Right cardiac atrium (tissue), 5 donors: ENCODE measurements at regions not wholly inside any gene's neighbourhood (a gene's known extent, or its start where the extent isn't known, plus 50 kb on each side); places are given as distances from the start of the nearest gene placed in this dataset.
A peak's percentile ranks its signal among the peaks of the same experiment; 100 is the strongest.

ENCODE experiments used
- ATAC-seq, 2 donors: fragments of 200-7000 bp; cut with Tn5 transposase; one replicate each; pipeline versions ENCODE4 v1.8.0 to v1.9.1; 2020; ENCODE audit warnings: moderate library complexity in 2 of 2, mild to moderate bottlenecking in 1 of 2
- DNase-seq, 3 donors: peaks; one replicate each; pipeline ENCODE4 v3.0.0-alpha.2; 2020
- H3K27ac ChIP-seq: one replicate; pipeline ENCODE4 v1.5.1; 2013; ENCODE audit warnings: mild to moderate bottlenecking, low read length, control low read depth, moderate library complexity
- H3K27me3 ChIP-seq: one replicate; pipeline ENCODE4 v1.6.1; 2013; ENCODE audit not compliant: control insufficient read depth, insufficient read depth
- H3K4me1 ChIP-seq: one replicate; pipeline ENCODE4 v1.6.1; 2013; ENCODE audit warnings: low read length; ENCODE audit not compliant: control insufficient read depth, insufficient read depth
- H3K4me3 ChIP-seq: one replicate; pipeline ENCODE4 v1.5.1; 2013; ENCODE audit warnings: low read length, control low read depth
- H3K9me3 ChIP-seq: one replicate; pipeline ENCODE4 v1.6.1; 2013; ENCODE audit warnings: low read length; ENCODE audit not compliant: control insufficient read depth
- WGBS: extraction: QIAGEN DNeasy Blood & Tissue Kit; methylation state at CpG from one replicate; pipeline ENCODE4 v1.1.7; 2013; 5-methylcytosine and 5-hydroxymethylcytosine counted together
- intact Hi-C, 4 donors: fragments of 100-400 bp; cut with DNase I; formaldehyde crosslinking; loops; one replicate each; pipeline versions ENCODE4 v1.11.0 to v1.14.0; 2022 to 2023
- donor health status: healthy with polysubstance abuse.
- donor health status: DM: no; HTN: yes; CAD: no.
- donor health status: DM: no; HTN: no; CAD: no.
- donor health status: DM: no; HTN: yes; CAD: no; lungs with severe emphysema.
- donor health status: DM: yes; HTN: yes; CAD: no.

DNA sequence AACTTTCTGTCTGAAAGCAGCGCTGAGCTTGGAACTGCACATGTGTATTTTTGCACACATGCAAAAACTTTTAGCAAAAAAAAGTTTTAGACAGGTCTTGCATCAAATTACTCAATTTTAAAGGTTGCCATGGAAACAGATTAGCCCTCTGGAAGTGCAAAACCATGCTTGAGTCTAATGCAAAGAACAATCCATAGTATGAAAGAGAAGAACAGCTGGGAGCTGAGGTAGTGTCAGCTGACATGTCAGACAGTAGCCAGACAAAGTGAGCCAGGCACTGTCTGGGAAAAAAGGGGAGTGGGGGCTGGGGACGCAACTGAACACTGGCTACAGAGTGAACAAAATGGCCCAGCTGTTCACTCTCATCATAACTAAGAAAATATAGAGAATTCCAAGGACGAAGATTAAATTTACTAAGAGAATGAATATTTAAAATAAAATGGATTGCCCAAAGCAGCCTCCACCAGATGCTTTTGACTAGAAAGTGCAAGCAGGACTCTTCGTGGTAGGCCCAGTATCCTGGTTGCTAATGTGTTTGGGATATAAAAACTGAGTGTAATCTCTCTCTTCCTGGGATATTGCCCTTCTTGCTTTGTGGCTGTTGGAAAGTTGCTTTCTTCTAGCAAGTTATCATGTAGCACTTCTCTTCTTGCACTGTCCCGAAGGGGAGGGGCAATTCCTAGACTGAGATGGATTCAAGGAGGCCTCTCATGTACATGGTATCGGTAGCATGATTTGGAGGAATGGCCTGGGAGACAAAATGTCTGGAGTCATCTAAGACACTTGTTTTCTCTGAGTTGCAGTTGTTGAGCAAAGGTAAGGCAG is 434.1 kb upstream of the FAT3 start:
- DNase-seq, result no peak
- intact Hi-C loops, result no loop called here
- H3K4me1 ChIP-seq, result no peaks in the 10 kb centered on the region
- no peak overlapping the region for H3K27ac ChIP-seq
- H3K9me3 ChIP-seq, result no peaks in the 10 kb centered on the region
- no peak overlapping the region for H3K4me3 ChIP-seq
- 63% methylated on average over 6 of the region's 6 CpGs for WGBS
- no peak for ATAC-seq
- H3K27me3 ChIP-seq, result no peaks in the 10 kb centered on the region

DNA sequence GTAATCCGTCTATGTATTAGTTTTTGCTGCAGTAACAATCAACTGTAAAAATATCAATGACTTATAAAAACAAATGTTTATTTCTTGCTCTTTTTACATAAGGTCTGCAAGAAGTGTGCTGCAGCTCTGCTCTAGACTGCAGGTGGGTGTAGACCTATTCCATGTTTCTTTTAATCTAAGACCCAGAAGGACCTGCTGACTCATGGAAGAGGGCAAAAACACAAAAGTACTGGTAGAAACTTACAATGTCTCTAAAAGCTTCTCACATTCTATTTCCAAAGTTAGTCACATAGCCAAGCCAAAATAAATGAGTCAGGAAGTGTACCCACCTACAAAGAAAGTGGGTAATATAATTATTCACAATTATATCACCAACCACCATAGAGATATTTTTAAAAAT is 435.9 kb upstream of the FAT3 start:
- no peak overlapping the region for H3K27ac ChIP-seq
- H3K4me3 ChIP-seq, result no peak overlapping the region
- DNase-seq (no peak), ATAC-seq (no peak)
- no peaks in the 10 kb centered on the region for H3K9me3 ChIP-seq
- no peaks in the 10 kb centered on the region for H3K27me3 ChIP-seq
- intact Hi-C loops, result no loop called here
- no peaks in the 10 kb centered on the region for H3K4me1 ChIP-seq
- WGBS, result 87% methylated on average over 1 of the region's 1 CpG

DNA sequence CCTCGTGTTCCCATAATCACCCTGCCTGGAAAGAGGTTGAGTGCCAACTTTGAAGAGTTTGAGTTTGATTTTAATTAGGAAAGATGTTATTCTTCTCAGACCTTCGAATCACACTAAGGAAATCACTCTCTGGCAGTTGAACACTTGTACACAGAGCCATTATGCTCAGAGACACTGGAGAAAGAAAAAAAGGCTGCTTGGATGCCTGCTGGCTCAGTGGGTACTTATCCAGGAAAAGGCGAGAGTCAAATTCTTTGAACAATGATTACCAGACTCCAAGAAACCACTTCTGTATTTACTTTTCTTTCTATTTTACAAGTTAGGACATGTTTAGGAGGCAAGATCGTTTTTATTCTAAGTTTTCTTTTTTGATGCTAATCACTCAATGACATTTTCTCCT is 438.5 kb upstream of the FAT3 start:
- no peak overlapping the region for H3K27ac ChIP-seq
- H3K4me3 ChIP-seq, result no peak overlapping the region
- H3K4me1 ChIP-seq, result no peaks in the 10 kb centered on the region
- no peaks in the 10 kb centered on the region for H3K27me3 ChIP-seq
- ATAC-seq, result no peak
- 54% methylated on average over 4 of the region's 4 CpGs for WGBS
- intact Hi-C loops, result no loop called here
- DNase-seq, result no peak
- H3K9me3 ChIP-seq, result no peaks in the 10 kb centered on the region

GRCh38 chr11:91783173-91783572 is 441.4 kb upstream of the FAT3 start:
- DNase-seq (no peak), ATAC-seq (no peak)
- H3K4me1 ChIP-seq, result no peaks in the 10 kb centered on the region
- no peak overlapping the region for H3K4me3 ChIP-seq
- H3K9me3 ChIP-seq, result no peaks in the 10 kb centered on the region
- WGBS, result 91% methylated on average over 2 of the region's 2 CpGs
- intact Hi-C loops, result no loop called here
- no peak overlapping the region for H3K27ac ChIP-seq
- no peaks in the 10 kb centered on the region for H3K27me3 ChIP-seq

- Histone ChIP-seq H3K27me3 (no peaks in the 10 kb centered on the region), H3K9me3 (no peaks in the 10 kb centered on the region), H3K4me1 (no peaks in the 10 kb centered on the region), H3K27ac (no peak overlapping the region), H3K4me3 (no peak overlapping the region)
- WGBS, result 65% methylated on average over 2 of the region's 2 CpGs
- no peak for ATAC-seq
- intact Hi-C loops, result no loop called here
- DNase-seq, result no peak
These were observed 445.9 kb upstream of the FAT3 start for GRCh38 chr11:91778758-91779157.

- H3K9me3 ChIP-seq, result no peaks in the 10 kb centered on the region
- H3K4me1 ChIP-seq, result no peaks in the 10 kb centered on the region
- no peaks in the 10 kb centered on the region for H3K27me3 ChIP-seq
- intact Hi-C loops, result no loop called here
- peak; percentile 29 to 67 (median 58) for DNase-seq
- H3K27ac ChIP-seq, result no peak overlapping the region
- WGBS, result 15% methylated on average over 2 of the region's 2 CpGs
- peak in 1 of 2 donors; percentile 81 for ATAC-seq
- H3K4me3 ChIP-seq, result no peak overlapping the region
These were observed 448.0 kb upstream of the FAT3 start for GRCh38 chr11:91776655-91777054.

GRCh38 chr11:91773090-91773489 is 451.5 kb upstream of the FAT3 start:
- intact Hi-C loops, result no loop called here

GRCh38 chr11:91771961-91772360 is 452.7 kb upstream of the FAT3 start:
- no peak for ATAC-seq
- Histone ChIP-seq H3K27me3 (no peaks in the 10 kb centered on the region), H3K27ac (no peak overlapping the region), H3K4me1 (no peaks in the 10 kb centered on the region), H3K4me3 (no peak overlapping the region), H3K9me3 (no peaks in the 10 kb centered on the region)
- intact Hi-C loops, result no loop called here
- WGBS, result 80% methylated on average over 1 of the region's 1 CpG
- DNase-seq, result no peak

More at GRCh38 chr11:91773090-91773489, 451.5 kb upstream of the FAT3 start:
- Histone ChIP-seq H3K27ac (no peak overlapping the region), H3K4me1 (no peaks in the 10 kb centered on the region), H3K27me3 (no peaks in the 10 kb centered on the region), H3K9me3 (no peaks in the 10 kb centered on the region), H3K4me3 (no peak overlapping the region)
- WGBS, result 89% methylated on average over 2 of the region's 2 CpGs
- DNase-seq, result no peak
- ATAC-seq, result no peak

DNA sequence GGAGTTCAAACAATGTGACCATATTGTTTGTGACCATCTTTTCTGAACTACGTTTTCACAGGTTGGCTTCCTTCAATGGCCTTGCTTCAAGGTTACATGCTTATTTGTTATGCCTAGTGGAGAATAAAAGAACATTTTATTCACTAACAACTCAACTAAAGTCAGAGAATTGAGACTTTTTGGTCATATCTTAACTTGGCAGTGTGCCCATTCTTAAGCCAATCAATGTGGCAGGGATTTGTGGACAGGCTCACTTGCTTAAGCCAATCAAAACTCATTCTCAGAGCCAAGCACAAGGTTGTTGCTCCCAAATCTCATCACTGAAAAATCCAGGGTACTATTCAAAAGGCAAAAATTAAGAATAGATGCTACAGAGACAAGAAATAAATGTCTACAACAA is 455.8 kb upstream of the FAT3 start:
- DNase-seq, result no peak
- Histone ChIP-seq H3K4me3 (no peak overlapping the region), H3K27me3 (no peaks in the 10 kb centered on the region), H3K4me1 (no peaks in the 10 kb centered on the region), H3K9me3 (no peaks in the 10 kb centered on the region), H3K27ac (no peak overlapping the region)
- ATAC-seq, result no peak
- WGBS, result 64% methylated on average over 1 of the region's 1 CpG
- intact Hi-C loops, result no loop called here

- H3K27me3 ChIP-seq, result no peaks in the 10 kb centered on the region
- no peak for ATAC-seq
- intact Hi-C loops, result no loop called here
- no peak for DNase-seq
- H3K4me1 ChIP-seq, result no peaks in the 10 kb centered on the region
- no peak overlapping the region for H3K4me3 ChIP-seq
- H3K9me3 ChIP-seq, result no peaks in the 10 kb centered on the region
- H3K27ac ChIP-seq, result no peak overlapping the region
These were observed 461.3 kb upstream of the FAT3 start for GRCh38 chr11:91763331-91763730.

- ATAC-seq, result no peak
- intact Hi-C loops, result no loop called here
- 37% methylated on average over 3 of the region's 3 CpGs for WGBS
These were observed 463.1 kb upstream of the FAT3 start for GRCh38 chr11:91761406-91762025.

More at GRCh38 chr11:91761406-91762025, 463.1 kb upstream of the FAT3 start:
- no peak overlapping the region for H3K4me3 ChIP-seq
- H3K27me3 ChIP-seq, result no peaks in the 10 kb centered on the region
- H3K27ac ChIP-seq, result no peak overlapping the region
- no peak for DNase-seq
- no peaks in the 10 kb centered on the region for H3K4me1 ChIP-seq
- no peaks in the 10 kb centered on the region for H3K9me3 ChIP-seq
